ENCODE measurements at regions not wholly inside any gene's neighbourhood (a gene's known extent, or its start where the extent isn't known, plus 50 kb on each side); places are given as distances from the start of the nearest gene placed in this dataset.

DNA sequence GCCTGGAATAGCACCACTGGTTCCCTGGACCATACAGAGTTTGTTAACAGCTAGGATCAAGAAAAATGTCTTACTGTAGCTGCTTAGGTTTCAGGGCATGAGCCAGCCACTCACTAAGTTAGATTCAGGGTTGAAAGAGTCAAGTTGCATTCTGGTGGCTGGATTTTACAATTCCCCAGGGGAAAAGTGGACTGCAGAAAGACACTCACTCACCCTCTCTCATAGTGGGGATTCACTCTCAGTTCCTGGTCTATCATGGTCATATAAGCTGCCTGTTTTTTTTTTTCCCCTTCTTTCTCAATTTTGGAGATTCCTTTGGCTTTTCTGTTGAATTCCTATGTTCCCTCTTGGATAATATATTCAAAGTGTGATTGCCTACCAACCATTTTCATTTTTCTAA lies 744.2 kb upstream of the GRIA3 start (continued):
- TF ChIP-seq, protein P1, sequence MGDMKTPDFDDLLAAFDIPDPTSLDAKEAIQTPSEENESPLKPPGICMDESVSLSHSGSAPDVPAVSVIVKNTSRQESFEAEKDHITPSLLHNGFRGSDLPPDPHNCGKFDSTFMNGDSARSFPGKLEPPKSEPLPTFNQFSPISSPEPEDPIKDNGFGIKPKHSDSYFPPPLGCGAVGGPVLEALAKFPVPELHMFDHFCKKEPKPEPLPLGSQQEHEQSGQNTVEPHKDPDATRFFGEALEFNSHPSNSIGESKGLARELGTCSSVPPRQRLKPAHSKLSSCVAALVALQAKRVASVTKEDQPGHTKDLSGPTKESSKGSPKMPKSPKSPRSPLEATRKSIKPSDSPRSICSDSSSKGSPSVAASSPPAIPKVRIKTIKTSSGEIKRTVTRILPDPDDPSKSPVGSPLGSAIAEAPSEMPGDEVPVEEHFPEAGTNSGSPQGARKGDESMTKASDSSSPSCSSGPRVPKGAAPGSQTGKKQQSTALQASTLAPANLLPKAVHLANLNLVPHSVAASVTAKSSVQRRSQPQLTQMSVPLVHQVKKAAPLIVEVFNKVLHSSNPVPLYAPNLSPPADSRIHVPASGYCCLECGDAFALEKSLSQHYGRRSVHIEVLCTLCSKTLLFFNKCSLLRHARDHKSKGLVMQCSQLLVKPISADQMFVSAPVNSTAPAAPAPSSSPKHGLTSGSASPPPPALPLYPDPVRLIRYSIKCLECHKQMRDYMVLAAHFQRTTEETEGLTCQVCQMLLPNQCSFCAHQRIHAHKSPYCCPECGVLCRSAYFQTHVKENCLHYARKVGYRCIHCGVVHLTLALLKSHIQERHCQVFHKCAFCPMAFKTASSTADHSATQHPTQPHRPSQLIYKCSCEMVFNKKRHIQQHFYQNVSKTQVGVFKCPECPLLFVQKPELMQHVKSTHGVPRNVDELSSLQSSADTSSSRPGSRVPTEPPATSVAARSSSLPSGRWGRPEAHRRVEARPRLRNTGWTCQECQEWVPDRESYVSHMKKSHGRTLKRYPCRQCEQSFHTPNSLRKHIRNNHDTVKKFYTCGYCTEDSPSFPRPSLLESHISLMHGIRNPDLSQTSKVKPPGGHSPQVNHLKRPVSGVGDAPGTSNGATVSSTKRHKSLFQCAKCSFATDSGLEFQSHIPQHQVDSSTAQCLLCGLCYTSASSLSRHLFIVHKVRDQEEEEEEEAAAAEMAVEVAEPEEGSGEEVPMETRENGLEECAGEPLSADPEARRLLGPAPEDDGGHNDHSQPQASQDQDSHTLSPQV (IDR thresholded peaks at IDR 0.05) = no peak

DNA sequence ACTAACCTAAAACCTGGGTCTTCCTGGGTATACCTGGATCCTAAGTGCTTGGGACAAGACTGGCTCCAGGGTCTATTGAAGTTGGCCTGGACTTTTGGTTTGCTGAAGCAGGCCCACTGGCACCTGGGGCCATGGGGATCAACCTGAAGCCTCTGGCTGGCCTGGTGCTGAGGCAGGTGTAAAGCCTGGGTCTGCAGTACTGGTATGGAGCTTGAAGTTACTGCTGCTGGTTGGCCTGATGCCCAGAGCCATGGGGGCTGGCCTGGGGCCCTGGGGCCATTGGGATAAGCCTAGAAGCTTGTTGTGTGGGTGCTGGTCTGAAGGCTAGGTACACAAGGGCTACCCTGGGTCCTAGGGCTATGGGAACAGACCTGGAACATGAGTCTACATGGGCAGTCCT lies 743.2 kb upstream of the GRIA3 start:
- ChIA-PET CTCF (ENCODE audit: low intra/inter-chr PET ratio) (no interaction called here), POLR2A (no interaction called here)
- no peak overlapping the region for H3K27ac ChIP-seq (ENCODE audit: extremely low read depth, low read depth, low read length)
- H3K9me1 ChIP-seq (ENCODE audit: control insufficient read depth, insufficient read depth, low read length) = no peaks in the 10 kb centered on the region
- no peaks in the 10 kb centered on the region for H3K27me3 ChIP-seq (ENCODE audit: control insufficient read depth in 2 of 2, insufficient read depth in 2 of 2, low read length in 2 of 2)
- H3K4me2 ChIP-seq (ENCODE audit: insufficient read depth, low read length) = no peak overlapping the region
- H3K4me1 ChIP-seq (replicated peaks in 1 of 2; ENCODE audit: control insufficient read depth in 2 of 2, insufficient read depth in 2 of 2, low read length in 2 of 2) = no peaks in the 10 kb centered on the region
- BruUV-seq (replicated peaks) = no TSS peak
- no peak for TF ChIP-seq ZNF347 (CRISPR knock-in tag; IDR thresholded peaks at IDR 0.05; ENCODE audit: low read depth)
- TF ChIP-seq C11orf30 (IDR thresholded peaks at IDR 0.05; ENCODE audit: low read depth) = no peak
- intact Hi-C loops (cut with micrococcal nuclease) (no loop called here), in situ Hi-C loops (cut with MboI) (no loop called here)
- ATAC-seq (no peak), DNase-seq (ENCODE audit: extremely low read depth in 1 of 4, low spot score in 3 of 4) (no peak), FAIRE-seq (no peak)
- no peaks in the 10 kb centered on the region for H3K79me2 ChIP-seq (ENCODE audit: control insufficient read depth, insufficient read depth, low read length)
- no peaks in the 10 kb centered on the region for H4K20me1 ChIP-seq (replicated peaks; ENCODE audit: control insufficient read depth, insufficient read depth, low read length)
- 0 out of 2 replicates have a peak, but pooled peaks cover 1% of the 10 kb centered on the region for H3K9me3 ChIP-seq (replicated peaks; ENCODE audit: control insufficient read depth, insufficient read depth, low read depth, low read length)
- H3K36me3 ChIP-seq (ENCODE audit: control insufficient read depth, insufficient read depth, low read length) = no peaks in the 10 kb centered on the region
- no peak overlapping the region for H2AFZ ChIP-seq (ENCODE audit: low read depth, low read length)
- H3K4me3 ChIP-seq = no peak overlapping the region
- H3K9ac ChIP-seq (ENCODE audit: insufficient read depth in 1 of 2, low read depth in 2 of 2, low read length in 2 of 2) = no peak overlapping the region

Data from K562 (cell line).